ENCODE measurements at regions not wholly inside any gene's neighbourhood (a gene's known extent, or its start where the extent isn't known, plus 50 kb on each side); places are given as distances from the start of the nearest gene placed in this dataset.
"Not testable (repeated sequence)": the region's sequence is repeated elsewhere in the genome, so short reads cannot be mapped to it uniquely, and the experiment has no call there.

DNA sequence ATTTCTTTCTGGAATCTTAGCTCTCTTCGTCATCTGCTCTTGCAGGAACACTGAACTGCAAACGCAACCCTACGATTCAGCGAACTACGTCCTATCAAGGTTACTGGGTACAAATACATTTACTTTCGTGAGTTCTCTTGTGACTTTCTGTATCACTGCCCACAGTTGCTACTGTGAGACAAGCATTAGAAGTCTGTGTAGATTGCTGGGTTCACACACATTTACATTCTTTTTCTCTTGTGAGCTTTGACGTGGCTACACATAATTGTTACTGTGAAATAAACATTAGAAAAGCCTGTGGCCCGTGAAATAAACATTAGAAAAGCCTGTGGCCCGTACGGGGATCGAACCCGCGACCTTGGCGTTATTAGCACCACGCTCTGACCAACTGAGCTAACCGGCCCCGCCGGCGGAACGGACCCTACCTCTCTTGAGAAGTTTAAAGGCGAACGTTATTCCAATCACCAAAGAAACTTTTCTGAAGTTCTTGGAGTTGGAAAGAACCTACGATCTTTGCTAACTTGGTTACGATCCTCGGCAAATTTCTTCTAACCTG, 61.2 kb upstream of the ZNF322 start:
- DNase-seq (ENCODE audit: low spot score): not testable (repeated sequence)

- not testable (repeated sequence) for DNase-seq (ENCODE audit: low spot score)
Measured at GRCh38 chr6:26730019-26730766, 70.6 kb upstream of the ZNF322 start.

DNA sequence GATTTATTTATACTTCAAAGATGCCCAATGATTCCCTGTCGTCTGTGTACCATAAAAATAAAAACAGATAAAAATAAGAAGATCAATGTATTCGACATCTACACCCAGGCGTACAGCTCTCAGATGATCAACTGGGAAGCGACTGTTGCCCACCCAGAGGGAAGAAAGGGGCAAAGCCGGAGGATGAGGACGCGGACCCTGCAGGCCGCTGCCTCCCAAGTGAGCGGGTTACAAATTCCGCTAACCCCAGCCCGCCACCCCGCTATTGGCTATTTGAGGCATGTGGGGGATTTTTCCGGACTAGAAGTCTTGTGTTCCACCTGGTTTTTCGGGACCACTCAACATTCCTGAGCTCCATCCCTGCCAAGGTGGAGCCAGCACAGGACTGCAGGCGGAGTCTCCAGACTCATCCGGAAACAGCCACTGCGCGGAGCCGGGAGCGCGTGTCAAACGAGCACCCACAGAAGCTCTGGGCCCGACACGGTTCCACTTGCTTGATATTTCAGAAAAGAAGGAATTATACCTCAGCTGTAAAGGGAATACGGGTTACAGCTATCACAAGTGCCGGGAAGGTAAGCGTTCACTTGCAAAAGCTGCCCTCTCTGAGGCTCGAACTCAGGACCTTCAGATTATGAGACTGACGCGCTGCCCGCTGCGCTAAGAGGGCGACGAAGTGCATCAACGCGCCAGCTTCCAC, 75.4 kb upstream of the ZNF322 start:
- DNase-seq (ENCODE audit: low spot score): not testable (repeated sequence)

GRCh38 chr6:26739811-26740210, 80.3 kb upstream of the ZNF322 start:
- DNase-seq (ENCODE audit: low spot score): no peak

DNA sequence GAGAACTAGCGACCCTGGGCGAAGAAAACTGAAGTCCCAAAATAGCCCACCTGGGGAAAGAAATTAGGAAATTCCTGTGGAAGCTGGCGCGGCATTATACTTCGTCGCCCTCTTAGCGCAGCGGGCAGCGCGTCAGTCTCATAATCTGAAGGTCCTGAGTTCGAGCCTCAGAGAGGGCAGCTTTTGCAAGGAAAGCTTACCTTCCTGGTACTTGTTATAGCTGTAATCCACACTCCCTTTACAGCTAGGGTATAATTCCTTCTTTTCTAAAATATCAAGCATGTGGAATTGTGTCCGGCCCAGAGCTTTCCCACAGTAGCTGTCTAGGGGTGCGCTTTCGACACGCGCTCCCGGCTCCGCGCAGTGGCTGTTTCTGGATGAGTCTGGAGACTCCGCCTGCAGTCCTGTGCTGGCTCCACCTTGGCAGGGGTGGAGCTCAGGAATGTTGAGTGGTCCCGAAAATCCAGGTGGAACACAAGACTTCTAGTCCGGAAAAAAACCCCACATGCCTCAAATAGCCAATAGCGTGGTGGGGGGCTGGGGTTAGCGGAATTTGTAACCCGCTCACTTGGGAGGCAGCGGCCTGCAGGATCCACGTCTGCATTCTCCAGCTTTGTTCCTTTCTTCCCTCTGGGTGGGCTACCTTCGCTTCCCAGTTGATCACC, 83.7 kb upstream of the ZNF322 start:
- DNase-seq (ENCODE audit: low spot score): no peak

DNA sequence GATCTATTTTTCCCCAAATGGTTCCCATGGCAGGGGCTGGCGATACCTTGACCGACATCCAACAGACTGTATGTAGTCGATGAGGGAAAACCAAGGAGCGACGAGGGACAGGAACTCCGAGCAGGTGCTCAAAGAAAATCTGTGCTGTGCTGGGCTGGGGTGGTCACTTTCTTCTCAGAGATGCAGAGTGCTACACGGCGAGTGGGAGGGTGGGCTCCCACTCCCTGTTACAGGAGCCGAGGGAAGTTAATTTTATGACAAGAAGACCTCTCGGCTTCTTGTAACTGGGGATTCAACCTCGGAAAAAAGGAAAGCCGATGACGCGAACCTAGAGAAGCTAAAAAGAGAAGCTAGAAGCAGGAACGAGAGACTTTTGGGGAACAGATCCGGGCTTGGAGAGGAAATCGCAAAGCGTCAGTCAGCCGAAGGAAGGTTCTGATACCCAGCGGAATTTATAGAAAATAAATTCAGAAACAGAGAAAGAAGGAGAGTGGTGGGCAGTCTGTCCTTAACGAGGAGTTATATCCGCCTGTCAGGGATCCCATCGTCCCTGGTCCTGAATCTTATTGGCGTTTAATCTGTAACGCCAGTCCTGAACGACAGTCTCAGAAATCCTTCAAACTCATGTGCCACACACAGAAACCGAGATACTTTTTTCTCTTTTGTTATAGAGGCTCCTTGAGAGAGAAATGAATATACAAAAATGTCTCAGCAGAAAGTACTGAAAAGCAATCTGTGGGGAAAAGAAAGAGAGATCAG, 84.6 kb upstream of the ZNF322 start:
- no peak for DNase-seq (ENCODE audit: low spot score)

DNA sequence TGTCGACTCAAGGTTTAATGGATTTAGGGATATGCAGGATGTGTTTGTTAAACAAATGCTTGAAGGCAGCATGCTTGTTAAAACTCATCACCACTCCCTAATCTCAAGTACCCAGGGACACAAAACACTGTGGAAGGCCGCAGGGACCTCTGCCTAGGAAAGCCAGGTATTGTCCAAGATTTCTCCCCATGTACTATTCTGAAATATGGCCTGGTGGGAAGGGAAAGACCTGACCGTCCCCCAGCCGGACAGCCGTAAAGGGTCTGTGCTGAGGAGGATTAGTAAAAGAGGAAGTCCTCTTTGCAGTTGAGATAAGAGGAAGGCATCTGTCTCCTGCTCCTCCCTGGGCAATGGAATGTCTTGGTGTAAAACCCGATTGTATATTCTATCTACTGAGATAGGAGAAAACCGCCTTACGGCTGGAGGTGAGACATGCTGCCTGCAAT, 85.3 kb upstream of the ZNF322 start:
- not testable (repeated sequence) for DNase-seq (ENCODE audit: low spot score)

DNA sequence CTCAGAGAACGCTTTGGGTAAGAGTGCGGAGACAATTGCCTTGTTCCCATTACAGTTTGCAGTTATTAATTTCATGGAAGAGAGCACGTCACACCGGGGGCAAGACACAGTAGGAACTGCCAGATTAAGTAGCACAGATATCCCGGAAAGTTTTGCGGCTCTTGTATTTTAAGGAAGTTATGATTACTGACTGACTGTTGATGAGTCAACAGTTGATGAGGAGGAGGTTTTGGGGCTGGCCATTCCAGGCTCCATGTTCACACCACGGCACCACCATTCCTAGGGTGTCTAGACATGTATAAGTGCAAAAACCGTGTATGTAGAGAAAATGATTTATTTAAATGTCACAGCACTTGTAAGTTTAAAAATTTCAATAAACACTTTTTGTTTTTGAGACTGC, 86.4 kb upstream of the ZNF322 start:
- DNase-seq (ENCODE audit: low spot score): not testable (repeated sequence)

GRCh38 chr6:26749126-26749758, 89.7 kb upstream of the ZNF322 start:
- DNase-seq (ENCODE audit: low spot score): not testable (repeated sequence)

DNA sequence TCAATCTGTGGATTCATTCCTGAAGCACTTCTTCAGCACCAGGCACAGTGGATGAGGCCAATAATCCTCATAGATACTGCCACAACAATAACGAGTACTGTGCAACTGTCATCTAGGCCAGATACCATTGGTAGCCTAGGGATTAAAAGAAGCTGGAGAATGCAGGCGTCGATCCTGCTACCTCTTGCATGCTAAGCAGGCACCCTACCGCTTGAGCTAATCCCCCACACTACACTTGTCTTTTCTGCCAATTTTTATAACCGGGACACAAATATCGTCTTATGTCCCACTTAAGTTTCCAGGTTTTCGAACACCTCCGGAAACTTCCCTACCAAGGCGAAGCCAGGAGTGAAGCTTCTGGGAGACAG, 90.2 kb upstream of the ZNF322 start:
- DNase-seq (ENCODE audit: low spot score): not testable (repeated sequence)

- DNase-seq (ENCODE audit: low spot score): no peak
Measured at GRCh38 chr6:26754212-26754611, 94.7 kb upstream of the ZNF322 start.

DNA sequence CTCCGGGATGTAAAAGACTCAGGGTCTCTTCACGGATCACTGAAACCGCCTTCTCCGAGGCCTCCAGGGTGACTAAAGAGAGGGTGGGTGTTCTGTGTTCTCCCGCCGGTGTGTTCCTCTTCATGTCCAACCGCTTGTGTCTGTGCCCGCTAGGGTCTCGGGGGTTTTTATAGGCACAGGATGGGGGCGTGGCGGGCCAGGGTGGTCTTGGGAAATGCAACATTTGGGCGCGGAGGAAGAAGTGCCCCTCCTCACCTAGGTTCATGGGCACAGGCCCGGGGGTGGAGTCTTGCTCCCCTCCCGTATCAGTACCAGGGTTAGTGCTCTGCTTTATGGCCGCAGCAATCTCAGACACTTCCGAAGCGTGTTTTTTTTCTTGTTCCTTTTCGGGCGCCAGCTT, 95.3 kb upstream of the ZNF322 start:
- not testable (repeated sequence) for DNase-seq (ENCODE audit: low spot score)

DNA sequence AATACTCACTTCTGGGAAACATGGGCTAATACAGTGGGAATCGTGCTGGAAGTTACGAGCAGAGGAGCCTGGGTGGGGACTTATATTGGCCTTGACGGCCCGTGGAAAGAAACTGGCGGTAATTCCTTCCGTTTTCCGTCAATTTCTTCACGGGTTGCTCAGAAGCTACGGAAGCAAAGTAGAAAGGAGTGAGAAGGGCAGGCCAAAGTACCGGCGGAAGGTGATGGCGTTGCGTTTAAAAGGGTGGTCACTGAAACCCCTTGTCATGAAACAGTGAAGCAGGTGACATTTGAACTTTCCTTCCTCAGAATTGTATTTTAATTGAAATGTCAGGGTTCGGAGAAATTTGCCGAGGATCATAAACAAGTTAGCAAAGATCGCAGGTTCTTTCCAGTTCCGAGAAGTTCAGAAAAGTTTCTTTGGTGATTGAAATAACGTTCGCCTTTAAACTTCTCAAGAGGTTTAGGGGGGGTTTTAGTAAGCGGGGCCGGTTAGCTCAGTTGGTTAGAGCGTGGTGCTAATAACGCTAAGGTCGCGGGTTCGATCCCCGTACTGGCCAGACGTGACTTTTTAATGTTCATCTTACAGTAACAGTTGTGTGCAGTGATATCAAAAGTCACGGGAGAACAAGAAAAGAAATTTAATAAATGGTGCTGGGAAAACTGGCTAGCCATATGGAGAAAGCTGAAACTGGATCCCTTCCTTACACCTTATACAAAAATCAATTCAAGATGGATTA, 96.7 kb upstream of the ZNF322 start:
- not testable (repeated sequence) for DNase-seq (ENCODE audit: low spot score)

- DNase-seq (ENCODE audit: low spot score): not testable (repeated sequence)
Measured at GRCh38 chr6:26766203-26766902, 106.8 kb upstream of the ZNF322 start.

DNA sequence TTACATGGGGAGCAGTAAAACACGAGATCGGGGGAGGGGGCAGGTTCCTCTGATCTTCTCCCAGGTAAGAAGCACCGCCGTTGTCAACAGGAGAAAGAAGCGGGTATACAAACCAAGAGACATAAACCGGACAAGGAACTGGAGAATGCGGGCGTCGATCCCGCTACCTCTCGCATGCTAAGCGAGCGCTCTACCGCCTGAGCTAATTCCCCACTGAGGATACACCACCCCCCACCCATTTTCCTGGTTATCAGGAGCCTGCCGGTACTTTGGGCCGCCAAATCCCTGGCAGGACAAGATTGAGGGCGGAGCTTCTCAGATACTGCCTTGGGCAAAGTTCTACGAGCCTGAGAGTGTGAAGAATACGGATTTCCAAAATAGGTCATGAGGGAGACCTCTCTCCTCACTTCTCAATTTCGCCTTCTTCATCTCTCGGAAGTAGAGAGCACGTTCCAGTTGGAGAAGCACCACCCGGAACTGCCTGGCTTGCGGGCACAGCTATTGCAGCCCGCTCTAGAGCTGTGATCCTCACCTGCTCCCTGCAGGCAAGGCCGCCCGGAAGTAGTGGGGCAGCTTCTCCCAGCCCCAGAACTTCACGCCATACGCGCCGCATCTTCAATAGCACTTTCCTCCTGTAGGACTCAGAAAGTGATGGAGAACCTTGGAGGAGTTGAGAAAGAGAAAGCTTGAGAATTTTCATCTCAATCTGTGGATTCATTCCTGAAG, 111.6 kb upstream of the ZNF322 start:
- not testable (repeated sequence) for DNase-seq (ENCODE audit: low spot score)

- not testable (repeated sequence) for DNase-seq (ENCODE audit: low spot score)
Measured at GRCh38 chr6:26773414-26773813, 113.9 kb upstream of the ZNF322 start.

DNA sequence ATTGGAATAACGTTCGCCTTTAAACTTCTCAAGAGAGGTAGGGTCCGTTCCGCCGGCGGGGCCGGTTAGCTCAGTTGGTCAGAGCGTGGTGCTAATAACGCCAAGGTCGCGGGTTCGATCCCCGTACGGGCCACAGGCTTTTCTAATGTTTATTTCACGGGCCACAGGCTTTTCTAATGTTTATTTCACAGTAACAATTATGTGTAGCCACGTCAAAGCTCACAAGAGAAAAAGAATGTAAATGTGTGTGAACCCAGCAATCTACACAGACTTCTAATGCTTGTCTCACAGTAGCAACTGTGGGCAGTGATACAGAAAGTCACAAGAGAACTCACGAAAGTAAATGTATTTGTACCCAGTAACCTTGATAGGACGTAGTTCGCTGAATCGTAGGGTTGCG, 121.0 kb upstream of the ZNF322 start:
- DNase-seq (ENCODE audit: low spot score): not testable (repeated sequence)

DNA sequence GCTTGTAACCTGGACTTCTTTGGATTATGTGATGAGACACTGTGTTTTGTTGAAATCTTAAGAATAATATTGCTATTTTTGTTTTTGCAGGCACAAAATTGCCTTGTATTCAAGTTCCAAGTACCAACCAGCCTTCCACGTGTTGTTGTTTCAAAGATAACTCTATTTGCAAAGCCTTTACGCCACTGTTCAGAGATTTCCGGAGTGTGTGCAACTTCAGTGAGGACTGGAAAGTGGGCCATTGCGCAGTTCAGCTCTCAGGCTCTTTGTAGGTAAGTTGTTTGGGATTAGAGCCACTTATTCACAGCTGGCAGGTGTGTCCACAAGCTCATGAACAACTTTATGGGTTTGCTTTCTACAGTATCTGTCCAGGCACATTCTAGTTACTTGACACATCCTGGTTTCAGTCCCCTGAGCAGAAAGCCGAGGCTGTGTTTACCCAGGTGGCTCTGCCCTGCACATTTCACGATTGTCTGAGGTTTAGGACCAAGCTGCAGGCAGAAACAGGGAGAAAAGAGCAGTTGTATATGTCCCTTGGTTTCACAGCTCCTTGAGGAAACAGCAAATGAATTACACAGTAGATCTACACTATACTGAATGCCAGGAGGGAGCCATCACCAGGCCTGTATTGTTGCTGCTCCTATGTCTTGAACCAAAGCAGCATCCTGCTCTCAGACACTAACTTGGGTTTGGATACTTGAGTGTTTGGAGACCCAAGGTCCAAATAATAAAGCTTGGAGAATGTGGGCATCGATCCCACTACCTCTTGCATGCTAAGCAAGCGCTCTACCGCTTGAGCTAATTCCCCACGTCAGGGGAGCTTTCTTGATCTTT, 136.1 kb upstream of the ZNF322 start:
- not testable (repeated sequence) for DNase-seq (ENCODE audit: low spot score)
